Body of pancreas (tissue), 4 donors: ENCODE measurements at regions not wholly inside any gene's neighbourhood (a gene's known extent, or its start where the extent isn't known, plus 50 kb on each side); places are given as distances from the start of the nearest gene placed in this dataset.

Experiments
- POLR2A ChIP-seq, 3 donors: fragments of 450-650 bp; IDR thresholded peaks; one replicate each; pipeline ENCODE4 v1.6.1; 2016; ENCODE audit warnings: antibody characterized with exemption in 3 of 3, mild to moderate bottlenecking in 2 of 3
- TF ChIP-seq, protein P1 (sequence below), 7 experiments: fragments of 450-650 bp in 4 of 7; fragments of 200-600 bp in 3 of 7; sonication (generic) in 3 of 7; IDR thresholded peaks; one replicate each; pipeline ENCODE4 v1.5.1; 2016 to 2019; ENCODE audit warnings: antibody characterized with exemption in 7 of 7

DNA sequence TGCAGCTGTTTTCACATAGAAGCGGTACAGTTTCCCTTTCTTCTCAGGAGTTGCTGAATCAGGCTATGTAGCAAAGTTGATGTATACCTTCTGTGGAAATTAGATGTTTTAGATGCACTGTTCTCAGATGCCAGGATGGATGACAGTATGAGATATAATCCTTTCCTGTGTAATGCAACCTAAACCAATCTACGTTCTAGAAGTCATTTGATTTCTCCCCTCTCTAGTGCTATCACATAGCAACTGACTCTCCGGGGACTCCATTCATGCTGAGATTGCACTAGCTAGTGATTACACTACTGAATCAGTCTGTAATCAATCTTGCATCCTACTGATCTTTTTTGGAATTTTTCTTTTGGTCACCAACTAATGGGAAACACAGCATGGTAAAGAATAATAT, 1881.7 kb downstream of the PCDH7 start:
- TF ChIP-seq, protein P1, sequence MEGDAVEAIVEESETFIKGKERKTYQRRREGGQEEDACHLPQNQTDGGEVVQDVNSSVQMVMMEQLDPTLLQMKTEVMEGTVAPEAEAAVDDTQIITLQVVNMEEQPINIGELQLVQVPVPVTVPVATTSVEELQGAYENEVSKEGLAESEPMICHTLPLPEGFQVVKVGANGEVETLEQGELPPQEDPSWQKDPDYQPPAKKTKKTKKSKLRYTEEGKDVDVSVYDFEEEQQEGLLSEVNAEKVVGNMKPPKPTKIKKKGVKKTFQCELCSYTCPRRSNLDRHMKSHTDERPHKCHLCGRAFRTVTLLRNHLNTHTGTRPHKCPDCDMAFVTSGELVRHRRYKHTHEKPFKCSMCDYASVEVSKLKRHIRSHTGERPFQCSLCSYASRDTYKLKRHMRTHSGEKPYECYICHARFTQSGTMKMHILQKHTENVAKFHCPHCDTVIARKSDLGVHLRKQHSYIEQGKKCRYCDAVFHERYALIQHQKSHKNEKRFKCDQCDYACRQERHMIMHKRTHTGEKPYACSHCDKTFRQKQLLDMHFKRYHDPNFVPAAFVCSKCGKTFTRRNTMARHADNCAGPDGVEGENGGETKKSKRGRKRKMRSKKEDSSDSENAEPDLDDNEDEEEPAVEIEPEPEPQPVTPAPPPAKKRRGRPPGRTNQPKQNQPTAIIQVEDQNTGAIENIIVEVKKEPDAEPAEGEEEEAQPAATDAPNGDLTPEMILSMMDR (IDR thresholded peaks at IDR 0.05), result no peak
- TF ChIP-seq POLR2A (IDR thresholded peaks at IDR 0.05), result no peak
